Small intestine (tissue), 7 donors: ENCODE measurements at regions not wholly inside any gene's neighbourhood (a gene's known extent, or its start where the extent isn't known, plus 50 kb on each side); places are given as distances from the start of the nearest gene placed in this dataset.

ENCODE experiments used
- DNase-seq, 2 donors: peaks; one replicate each; pipeline versions ENCODE4 v3.0.0 to v3.0.0-alpha.2; 2013
- FAIRE-seq: peaks from 2 replicates; lab custom pipeline; 2012; peaks lifted over from hg19 to GRCh38; lab: Jason Lieb, UNC
- H3K27ac ChIP-seq, 3 donors: one replicate each; pipeline ENCODE4 v1.5.1; 2013; ENCODE audit warnings: low read length in 2 of 3, mild to moderate bottlenecking in 2 of 3, control low read depth in 1 of 3, inconsistent platforms in 1 of 3, low read depth in 1 of 3, moderate library complexity in 1 of 3
- H3K27me3 ChIP-seq, 3 donors: one replicate each; pipeline ENCODE4 v1.6.1; 2013; ENCODE audit warnings: low read length in 3 of 3, inconsistent platforms in 1 of 3; ENCODE audit not compliant: control insufficient read depth in 3 of 3, insufficient read depth in 3 of 3
- H3K36me3 ChIP-seq, 3 donors: one replicate each; pipeline ENCODE4 v1.6.1; 2013; ENCODE audit warnings: low read length in 3 of 3, inconsistent platforms in 1 of 3, low read depth in 1 of 3, mild to moderate bottlenecking in 1 of 3, moderate library complexity in 1 of 3; ENCODE audit not compliant: control insufficient read depth in 3 of 3, insufficient read depth in 2 of 3
- H3K4me1 ChIP-seq, 3 donors: one replicate each; pipeline ENCODE4 v1.6.1; 2013; ENCODE audit warnings: low read length in 2 of 3, inconsistent platforms in 1 of 3, low read depth in 1 of 3, mild to moderate bottlenecking in 1 of 3, moderate library complexity in 1 of 3; ENCODE audit not compliant: control insufficient read depth in 3 of 3, insufficient read depth in 2 of 3
- H3K4me3 ChIP-seq, 3 donors: one replicate each; pipeline ENCODE4 v1.5.1; 2013; ENCODE audit warnings: low read length in 3 of 3, control low read depth in 1 of 3, inconsistent platforms in 1 of 3, low read depth in 1 of 3, mild to moderate bottlenecking in 1 of 3, moderate library complexity in 1 of 3
- H3K9me3 ChIP-seq, 2 donors: one replicate each; pipeline ENCODE4 v1.6.1; 2013; ENCODE audit warnings: low read depth in 1 of 2, low read length in 1 of 2; ENCODE audit not compliant: control insufficient read depth in 2 of 2, insufficient read depth in 1 of 2
- WGBS, 3 donors: extraction: QIAGEN DNeasy Blood & Tissue Kit; methylation state at CpG; one replicate each; pipeline ENCODE4 v1.1.7; 2013; 5-methylcytosine and 5-hydroxymethylcytosine counted together
- donor health status: healthy with polysubstance abuse.
- donor health status: control.
- donor health status: control.
- donor health status: Bipolar disorder and iron deficiency.
- donor health status: healthy.

- DNase-seq (no peak), FAIRE-seq (no peak)
- Histone ChIP-seq H3K4me3 (no peak overlapping the region), H3K9me3 (no peaks in the 10 kb centered on the region), H3K36me3 (no peaks in the 10 kb centered on the region), H3K27ac (no peak overlapping the region), H3K27me3 (no peaks in the 10 kb centered on the region), H3K4me1 (no peaks in the 10 kb centered on the region)
- 79 to 90% (median 86%) methylated on average over 2 of the region's 2 CpGs for WGBS, 3 donors
Observed at GRCh38 chrX:20974326-20974725, 399.9 kb upstream of the CNKSR2 start.

- Histone ChIP-seq H3K27ac (no peak overlapping the region), H3K4me1 (no peaks in the 10 kb centered on the region), H3K36me3 (no peaks in the 10 kb centered on the region), H3K4me3 (no peak overlapping the region), H3K27me3 (no peaks in the 10 kb centered on the region), H3K9me3 (no peaks in the 10 kb centered on the region)
- FAIRE-seq (no peak), DNase-seq (no peak)
- WGBS, 3 donors = 41 to 45% (median 44%) methylated on average over 4 of the region's 4 CpGs
Observed at GRCh38 chrX:20973038-20973437, 401.2 kb upstream of the CNKSR2 start.

- H3K27ac ChIP-seq = no peak overlapping the region
- FAIRE-seq (no peak), DNase-seq (no peak)
- no peak overlapping the region for H3K4me3 ChIP-seq
- WGBS, 3 donors = 29 to 52% (median 52%) methylated on average over 4 of the region's 4 CpGs
- no peaks in the 10 kb centered on the region for H3K27me3 ChIP-seq
- H3K9me3 ChIP-seq = no peaks in the 10 kb centered on the region
- no peaks in the 10 kb centered on the region for H3K4me1 ChIP-seq
- H3K36me3 ChIP-seq = no peaks in the 10 kb centered on the region
Observed at GRCh38 chrX:20971250-20971649, 403.0 kb upstream of the CNKSR2 start.

GRCh38 chrX:20969565-20969964 lies 404.7 kb upstream of the CNKSR2 start:
- H3K4me3 ChIP-seq = no peak overlapping the region
- FAIRE-seq (no peak), DNase-seq (no peak)
- no peaks in the 10 kb centered on the region for H3K27me3 ChIP-seq
- H3K4me1 ChIP-seq = no peaks in the 10 kb centered on the region
- H3K27ac ChIP-seq = no peak overlapping the region
- no peaks in the 10 kb centered on the region for H3K36me3 ChIP-seq
- no peaks in the 10 kb centered on the region for H3K9me3 ChIP-seq
- 38 to 60% (median 39%) methylated on average over 1 of the region's 1 CpG for WGBS, 3 donors

- Histone ChIP-seq H3K36me3 (no peaks in the 10 kb centered on the region), H3K27me3 (no peaks in the 10 kb centered on the region), H3K4me1 (no peaks in the 10 kb centered on the region), H3K27ac (no peak overlapping the region), H3K9me3 (no peaks in the 10 kb centered on the region), H3K4me3 (no peak overlapping the region)
- DNase-seq (no peak), FAIRE-seq (no peak)
- 57 to 69% (median 68%) methylated on average over 2 of the region's 2 CpGs for WGBS, 3 donors
Observed at GRCh38 chrX:20968996-20969395, 405.2 kb upstream of the CNKSR2 start.

GRCh38 chrX:20967725-20968124 lies 406.5 kb upstream of the CNKSR2 start:
- DNase-seq (no peak), FAIRE-seq (no peak)
- no peaks in the 10 kb centered on the region for H3K27me3 ChIP-seq
- no peaks in the 10 kb centered on the region for H3K9me3 ChIP-seq
- no peaks in the 10 kb centered on the region for H3K4me1 ChIP-seq
- H3K36me3 ChIP-seq = no peaks in the 10 kb centered on the region
- H3K27ac ChIP-seq = no peak overlapping the region
- H3K4me3 ChIP-seq = no peak overlapping the region

- Histone ChIP-seq H3K4me1 (no peaks in the 10 kb centered on the region), H3K27me3 (no peaks in the 10 kb centered on the region), H3K9me3 (no peaks in the 10 kb centered on the region), H3K36me3 (no peaks in the 10 kb centered on the region), H3K4me3 (no peak overlapping the region), H3K27ac (no peak overlapping the region)
- WGBS, 3 donors = 25 to 44% (median 43%) methylated on average over 5 of the region's 5 CpGs
- DNase-seq (peak in 1 of 2 donors; percentile 1), FAIRE-seq (no peak)
Observed at GRCh38 chrX:20965270-20966044, 408.8 kb upstream of the CNKSR2 start.

- Histone ChIP-seq H3K27me3 (no peaks in the 10 kb centered on the region), H3K4me3 (no peak overlapping the region), H3K4me1 (no peaks in the 10 kb centered on the region), H3K27ac (no peak overlapping the region), H3K9me3 (no peaks in the 10 kb centered on the region), H3K36me3 (no peaks in the 10 kb centered on the region)
- WGBS, 3 donors = 67 to 89% (median 67%) methylated on average over 2 to 3 of the region's 3 CpGs
- no peak for DNase-seq
- no peak for FAIRE-seq
Observed at GRCh38 chrX:20954014-20954413, 420.2 kb upstream of the CNKSR2 start.

GRCh38 chrX:20952180-20952579 lies 422.0 kb upstream of the CNKSR2 start:
- Histone ChIP-seq H3K4me1 (no peaks in the 10 kb centered on the region), H3K4me3 (no peak overlapping the region), H3K27me3 (no peaks in the 10 kb centered on the region), H3K36me3 (no peaks in the 10 kb centered on the region), H3K27ac (no peak overlapping the region), H3K9me3 (no peaks in the 10 kb centered on the region)
- 70 to 86% (median 80%) methylated on average over 3 of the region's 3 CpGs for WGBS, 3 donors
- no peak for DNase-seq
- no peak for FAIRE-seq
